ENCODE measurements at regions not wholly inside any gene's neighbourhood (a gene's known extent, or its start where the extent isn't known, plus 50 kb on each side); places are given as distances from the start of the nearest gene placed in this dataset.

GRCh38 chr6:14832427-14832826 is 413.4 kb upstream of the JARID2 start:
- no peak for DNase-seq

- DNase-seq: no peak
Measured at GRCh38 chr6:14834851-14835530, 410.9 kb upstream of the JARID2 start.

GRCh38 chr6:14837435-14837834 is 408.4 kb upstream of the JARID2 start:
- no peak for DNase-seq

- no peak for DNase-seq
Measured at GRCh38 chr6:14838133-14838583, 407.7 kb upstream of the JARID2 start.

GRCh38 chr6:14841901-14842421 is 403.9 kb upstream of the JARID2 start:
- DNase-seq: peak; percentile 85 to 87 (median 87)

GRCh38 chr6:14844411-14844810 is 401.5 kb upstream of the JARID2 start:
- DNase-seq: no peak

GRCh38 chr6:14848019-14848418 is 397.9 kb upstream of the JARID2 start:
- no peak for DNase-seq

GRCh38 chr6:14849185-14849584 is 396.7 kb upstream of the JARID2 start:
- no peak for DNase-seq

- DNase-seq: no peak
Measured at GRCh38 chr6:14851281-14851680, 394.6 kb upstream of the JARID2 start.

GRCh38 chr6:14852375-14852774 is 393.5 kb upstream of the JARID2 start:
- no peak for DNase-seq

GRCh38 chr6:14856177-14856576 is 389.7 kb upstream of the JARID2 start:
- DNase-seq: no peak

- no peak for DNase-seq
Measured at GRCh38 chr6:14857001-14857400, 388.9 kb upstream of the JARID2 start.

- peak; percentile 77 to 80 (median 78) for DNase-seq
Measured at GRCh38 chr6:14857501-14857900, 388.4 kb upstream of the JARID2 start.

GRCh38 chr6:14858808-14859207 is 387.1 kb upstream of the JARID2 start:
- DNase-seq: no peak

GRCh38 chr6:14860774-14861173 is 385.1 kb upstream of the JARID2 start:
- no peak for DNase-seq

GRCh38 chr6:14861491-14861943 is 384.4 kb upstream of the JARID2 start:
- DNase-seq: no peak

GRCh38 chr6:14862845-14863244 is 383.0 kb upstream of the JARID2 start:
- DNase-seq: no peak

GRCh38 chr6:14863902-14864850 is 381.7 kb upstream of the JARID2 start:
- DNase-seq: peak in 1 of 3 donors; percentile 42

GRCh38 chr6:14865531-14866100 is 380.3 kb upstream of the JARID2 start:
- peak; percentile 61 to 82 (median 78) for DNase-seq

- DNase-seq: no peak
Measured at GRCh38 chr6:14867802-14868201, 378.1 kb upstream of the JARID2 start.

- DNase-seq: no peak
Measured at GRCh38 chr6:14871221-14871620, 374.6 kb upstream of the JARID2 start.

GRCh38 chr6:14873101-14873500 is 372.8 kb upstream of the JARID2 start:
- peak in 1 of 3 donors; percentile 39 for DNase-seq

GRCh38 chr6:14873781-14874441 is 372.0 kb upstream of the JARID2 start:
- DNase-seq: no peak
